Upper lobe of left lung (tissue), 6 donors: ENCODE measurements at regions not wholly inside any gene's neighbourhood (a gene's known extent, or its start where the extent isn't known, plus 50 kb on each side); places are given as distances from the start of the nearest gene placed in this dataset.

Experiments used
- ATAC-seq, 2 donors: fragments of 200-7000 bp; cut with Tn5 transposase; one replicate each; pipeline ENCODE4 v1.9.1; 2022; ENCODE audit warnings: mild to moderate bottlenecking in 2 of 2, moderate library complexity in 2 of 2; ENCODE audit not compliant: low FRiP score in 2 of 2
- DNase-seq, 2 donors: peaks; one replicate each; pipeline ENCODE4 v3.0.0-alpha.2; 2019 to 2020
- H3K27ac ChIP-seq, 4 donors: fragments of 200-600 bp; sonication (generic); one replicate each; pipeline ENCODE4 v1.5.1; 2016 to 2019
- H3K27me3 ChIP-seq, 4 donors: fragments of 200-600 bp; sonication (generic); one replicate each; pipeline ENCODE4 v1.5.1; 2017 to 2019
- H3K36me3 ChIP-seq, 4 donors: fragments of 200-600 bp; sonication (generic); one replicate each; pipeline ENCODE4 v1.5.1; 2016 to 2019
- H3K4me1 ChIP-seq, 4 donors: fragments of 200-600 bp; sonication (generic); one replicate each; pipeline ENCODE4 v1.5.1; 2018 to 2019
- H3K4me3 ChIP-seq, 4 donors: fragments of 200-600 bp; sonication (generic); one replicate each; pipeline ENCODE4 v1.5.1; 2017 to 2019; ENCODE audit warnings: mild to moderate bottlenecking in 2 of 4, moderate library complexity in 1 of 4
- H3K9me3 ChIP-seq, 4 donors: fragments of 200-600 bp; sonication (generic); one replicate each; pipeline ENCODE4 v1.5.1; 2018 to 2019
- CTCF ChIP-seq, 6 experiments: fragments of 450-650 bp in 4 of 6; fragments of 200-600 bp in 2 of 6; sonication (generic) in 2 of 6; IDR thresholded peaks; one replicate each; pipeline ENCODE4 v1.5.1; 2016 to 2019; ENCODE audit warnings: antibody characterized with exemption in 6 of 6
- EP300 ChIP-seq, 4 donors: sonication (generic); formaldehyde crosslinking; IDR thresholded peaks; one replicate each; pipeline ENCODE4 v1.5.1; 2017; ENCODE audit warnings: antibody characterized with exemption in 4 of 4, control low read depth in 2 of 4
- POLR2A ChIP-seq, 4 donors: fragments of 450-650 bp; IDR thresholded peaks; one replicate each; pipeline ENCODE4 v1.5.1; 2016 to 2017; ENCODE audit warnings: antibody characterized with exemption in 4 of 4, mild to moderate bottlenecking in 2 of 4
- POLR2AphosphoS5 ChIP-seq, 2 donors: sonication (generic); formaldehyde crosslinking; IDR thresholded peaks; one replicate each; pipeline ENCODE4 v1.5.1; 2017; ENCODE audit warnings: antibody characterized with exemption in 2 of 2
- WGBS, 2 donors: methylation state at CpG; one replicate each; pipeline ENCODE4 v1.1.5; 2017 to 2018; 5-methylcytosine and 5-hydroxymethylcytosine counted together
- donor health status: DM: no; HTN: no; CAD: no; lungs with moderate emphysema.
- donor health status: DM: no; HTN: yes; CAD: no; lungs with severe emphysema.

GRCh38 chr2:16010951-16011620, 70.7 kb downstream of the MYCN start:
- H3K4me1 ChIP-seq = peaks cover 7 to 23% (median 20%) of the 10 kb centered on the region in 4 donors
- no peak for DNase-seq
- peaks cover 0 to 7% (median 0%) of the 10 kb centered on the region in 4 donors for H3K27me3 ChIP-seq
- no peak for TF ChIP-seq POLR2AphosphoS5 (IDR thresholded peaks at IDR 0.05)
- no peak for TF ChIP-seq POLR2A (IDR thresholded peaks at IDR 0.05)
- no peak for TF ChIP-seq CTCF (IDR thresholded peaks at IDR 0.05)
- TF ChIP-seq EP300 (IDR thresholded peaks at IDR 0.05) = no peak
- no peak overlapping the region for H3K27ac ChIP-seq
- WGBS, 2 donors = 92 to 94% methylated on average over 2 of the region's 2 CpGs
- ATAC-seq = no peak
- H3K9me3 ChIP-seq = no peaks in the 10 kb centered on the region
- H3K36me3 ChIP-seq = no peaks in the 10 kb centered on the region
- H3K4me3 ChIP-seq = no peak overlapping the region

GRCh38 chr2:16010011-16010410, 69.7 kb downstream of the MYCN start:
- peaks cover 7 to 25% (median 20%) of the 10 kb centered on the region in 4 donors for H3K4me1 ChIP-seq
- H3K27me3 ChIP-seq = peaks cover 0 to 7% (median 0%) of the 10 kb centered on the region in 4 donors
- TF ChIP-seq POLR2AphosphoS5 (IDR thresholded peaks at IDR 0.05) (no peak), POLR2A (IDR thresholded peaks at IDR 0.05) (no peak), CTCF (IDR thresholded peaks at IDR 0.05) (no peak), EP300 (IDR thresholded peaks at IDR 0.05) (no peak)
- WGBS, 2 donors = 68 to 81% methylated on average over 3 of the region's 3 CpGs
- H3K27ac ChIP-seq = no peak overlapping the region
- DNase-seq (no peak), ATAC-seq (no peak)
- no peak overlapping the region for H3K4me3 ChIP-seq
- no peaks in the 10 kb centered on the region for H3K36me3 ChIP-seq
- no peaks in the 10 kb centered on the region for H3K9me3 ChIP-seq

GRCh38 chr2:16009560-16009959, 69.2 kb downstream of the MYCN start:
- H3K27ac ChIP-seq = no peak overlapping the region
- peaks cover 0 to 7% (median 0%) of the 10 kb centered on the region in 4 donors for H3K27me3 ChIP-seq
- no peak for DNase-seq
- ATAC-seq = no peak
- H3K36me3 ChIP-seq = no peaks in the 10 kb centered on the region
- no peak overlapping the region for H3K4me3 ChIP-seq
- peaks cover 7 to 25% (median 20%) of the 10 kb centered on the region in 4 donors for H3K4me1 ChIP-seq
- TF ChIP-seq POLR2AphosphoS5 (IDR thresholded peaks at IDR 0.05) (no peak), EP300 (IDR thresholded peaks at IDR 0.05) (no peak), POLR2A (IDR thresholded peaks at IDR 0.05) (no peak), CTCF (IDR thresholded peaks at IDR 0.05) (no peak)
- no peaks in the 10 kb centered on the region for H3K9me3 ChIP-seq

GRCh38 chr2:16008856-16009255, 68.5 kb downstream of the MYCN start:
- Histone ChIP-seq H3K9me3 (no peaks in the 10 kb centered on the region), H3K27me3 (peaks cover 0 to 7% (median 0%) of the 10 kb centered on the region in 4 donors), H3K4me3 (no peak overlapping the region), H3K36me3 (no peaks in the 10 kb centered on the region), H3K4me1 (peaks cover 5 to 23% (median 15%) of the 10 kb centered on the region in 4 donors), H3K27ac (no peak overlapping the region)
- no peak for DNase-seq
- TF ChIP-seq CTCF (IDR thresholded peaks at IDR 0.05) (no peak), POLR2A (IDR thresholded peaks at IDR 0.05) (no peak), EP300 (IDR thresholded peaks at IDR 0.05) (no peak), POLR2AphosphoS5 (IDR thresholded peaks at IDR 0.05) (no peak)
- 79 to 83% methylated on average over 6 of the region's 6 CpGs for WGBS, 2 donors
- no peak for ATAC-seq

GRCh38 chr2:16008331-16008850, 68.0 kb downstream of the MYCN start:
- Histone ChIP-seq H3K27me3 (peaks cover 0 to 5% (median 0%) of the 10 kb centered on the region in 4 donors), H3K9me3 (no peaks in the 10 kb centered on the region), H3K4me1 (peaks cover 4 to 18% (median 10%) of the 10 kb centered on the region in 4 donors), H3K4me3 (no peak overlapping the region), H3K27ac (no peak overlapping the region), H3K36me3 (no peaks in the 10 kb centered on the region)
- 66 to 90% methylated on average over 3 to 8 of the region's 8 CpGs for WGBS, 2 donors
- TF ChIP-seq EP300 (IDR thresholded peaks at IDR 0.05) = no peak
- TF ChIP-seq POLR2AphosphoS5 (IDR thresholded peaks at IDR 0.05) = no peak
- ATAC-seq (no peak), DNase-seq (no peak)
